HepG2 (cell line): ENCODE measurements at regions not wholly inside any gene's neighbourhood (a gene's known extent, or its start where the extent isn't known, plus 50 kb on each side); places are given as distances from the start of the nearest gene placed in this dataset.

Source experiments
- ATAC-seq: fragments of 200-7000 bp; cut with Tn5 transposase; 3 replicates; pipeline ENCODE4 v1.9.1; 2020; ENCODE audit warnings: mild to moderate bottlenecking, moderate library complexity
- BruUV-seq: library from RNA; stranded (reverse); fragments of 400-500 nt; replicated peaks from 2 replicates; lab custom pipeline; 2021; lab: Mats Ljungman, UMichigan
- CTCF ChIA-PET: fragments of 300-600 bp; formaldehyde crosslinking; extraction: SDS; loops from one replicate; lab custom pipeline; 2021; ENCODE audit warnings: low total read pairs, inconsistent platforms, low intra/inter-chr PET ratio; lab: Yijun Ruan, JAX
- POLR2A ChIA-PET: fragments of 350-600 bp; sonication (Branson Sonifier 250); formaldehyde crosslinking; loops from one replicate; lab custom pipeline; 2020; ENCODE audit warnings: antibody characterized with exemption, inconsistent platforms; lab: Yijun Ruan, JAX
- DNase-seq: peaks from one replicate; pipeline ENCODE4 v3.0.0-alpha.2; 2015; ENCODE audit warnings: low spot score
- FAIRE-seq: peaks from 3 replicates; lab custom pipeline; 2011; peaks lifted over from hg19 to GRCh38; lab: Jason Lieb, UNC
- H2AFZ ChIP-seq: one replicate; pipeline ENCODE4 v1.6.1; 2011; ENCODE audit warnings: low read length, inconsistent platforms
- H3K27ac ChIP-seq: fragments of 300-600 bp; 3 replicates; pipeline ENCODE4 v1.8.0; 2011; ENCODE audit warnings: mixed run types, mild to moderate bottlenecking, mixed read lengths, low read length, inconsistent platforms; ENCODE audit not compliant: insufficient read depth; ENCODE audit errors: extremely low read length
- H3K27me3 ChIP-seq, 2 experiments: fragments of 200-600 bp in 1 of 2; 2 replicates in 1 of 2; 3 replicates in 1 of 2; pipeline versions ENCODE4 v1.6.0 to v1.8.0; 2011; ENCODE audit warnings: low read length in 2 of 2, mild to moderate bottlenecking in 2 of 2, moderate library complexity in 2 of 2, inconsistent platforms in 1 of 2; ENCODE audit not compliant: insufficient read depth in 2 of 2, control insufficient read depth in 1 of 2
- H3K36me3 ChIP-seq, 2 experiments: fragments of 200-600 bp in 1 of 2; replicated peaks in 1 of 2; 2 replicates in 1 of 2; 3 replicates in 1 of 2; pipeline versions ENCODE4 v1.5.1 to v1.8.0; 2011; ENCODE audit warnings: low read length in 2 of 2, inconsistent platforms in 1 of 2; ENCODE audit not compliant: insufficient read depth in 2 of 2, control insufficient read depth in 1 of 2
- H3K4me1 ChIP-seq: 2 replicates; pipeline ENCODE4 v1.5.1; 2012; ENCODE audit warnings: low read length, inconsistent platforms; ENCODE audit not compliant: insufficient read depth
- H3K4me2 ChIP-seq: 2 replicates; pipeline ENCODE4 v1.6.0; 2011; ENCODE audit warnings: low read depth, low read length, inconsistent platforms
- H3K4me3 ChIP-seq, 3 experiments: fragments of 200-600 bp in 1 of 3; sonication (generic), shearing (Covaris generic) in 1 of 3; replicated peaks in 1 of 3; 2 replicates each; pipeline ENCODE4 v1.5.1; 2011 to 2016; ENCODE audit warnings: low read length in 3 of 3, inconsistent platforms in 2 of 3, low read depth in 2 of 3, mild to moderate bottlenecking in 2 of 3, control low read depth in 1 of 3, mixed read lengths in 1 of 3; ENCODE audit not compliant: insufficient read depth in 1 of 3
- H3K79me2 ChIP-seq: one replicate; pipeline ENCODE4 v1.6.1; 2011; ENCODE audit warnings: low read length, inconsistent platforms; ENCODE audit not compliant: insufficient read depth
- H3K9ac ChIP-seq: 2 replicates; pipeline ENCODE4 v1.6.0; 2011; ENCODE audit warnings: mild to moderate bottlenecking, low read depth, low read length, inconsistent platforms; ENCODE audit not compliant: insufficient read depth
- H3K9me3 ChIP-seq: 2 replicates; pipeline ENCODE4 v1.5.1; 2012; ENCODE audit warnings: mild to moderate bottlenecking, low read length
- H4K20me1 ChIP-seq: 2 replicates; pipeline ENCODE4 v1.6.0; 2011; ENCODE audit warnings: inconsistent platforms, mild to moderate bottlenecking, low read length, moderate library complexity; ENCODE audit not compliant: insufficient read depth
- ATF7 ChIP-seq, 2 experiments: fragments of 450-650 bp in 1 of 2; sonication (generic) in 1 of 2; formaldehyde crosslinking in 1 of 2; IDR thresholded peaks; 2 replicates each; pipeline versions ENCODE4 v1.4.0 to v1.6.1; 2016 to 2020; ENCODE audit warnings: antibody characterized with exemption in 1 of 2, mild to moderate bottlenecking in 1 of 2, missing genetic modification reagents in 1 of 2
- CCDC6 ChIP-seq: sonication (generic); formaldehyde crosslinking; IDR thresholded peaks from 2 replicates; pipeline ENCODE4 v1.8.1; 2022; ENCODE audit warnings: mild to moderate bottlenecking, missing genetic modification reagents, moderate library complexity
- CREB1 ChIP-seq, 2 experiments: fragments of 450-650 bp in 1 of 2; IDR thresholded peaks; 2 replicates each; pipeline ENCODE4 v1.6.1; 2016 to 2017; ENCODE audit warnings: control low read depth in 1 of 2, mild to moderate bottlenecking in 1 of 2, missing compliant biosample characterization in 1 of 2, missing genetic modification characterization in 1 of 2
- MAFF ChIP-seq: IDR thresholded peaks from 2 replicates; pipeline ENCODE4 v1.6.1; 2011; ENCODE audit warnings: low read depth, low read length, improper control_type of control experiment
- MAFK ChIP-seq, 2 experiments: IDR thresholded peaks in 1 of 2; conservative IDR thresholded peaks in 1 of 2; 2 replicates each; pipeline ENCODE4 v1.6.1; 2011; ENCODE audit warnings: improper control_type of control experiment in 2 of 2, low read length in 2 of 2
- MTF1 ChIP-seq: sonication (generic); formaldehyde crosslinking; IDR thresholded peaks from 2 replicates; pipeline ENCODE4 v1.5.0; 2020; ENCODE audit warnings: missing genetic modification reagents
- MTF2 ChIP-seq: sonication (generic); formaldehyde crosslinking; IDR thresholded peaks from 2 replicates; pipeline ENCODE4 v1.5.0; 2020; ENCODE audit warnings: missing genetic modification reagents, borderline replicate concordance
- ZHX1 ChIP-seq: sonication (generic); formaldehyde crosslinking; IDR thresholded peaks from 2 replicates; pipeline ENCODE4 v1.8.1; 2022; ENCODE audit warnings: low read depth, mild to moderate bottlenecking, missing genetic modification reagents
- ZNF660 ChIP-seq: sonication (generic); formaldehyde crosslinking; IDR thresholded peaks from 2 replicates; pipeline ENCODE4 v1.5.1; 2020; ENCODE audit warnings: mild to moderate bottlenecking, low read depth, missing genetic modification reagents, borderline replicate concordance
- ZNF772 ChIP-seq: sonication (generic); formaldehyde crosslinking; IDR thresholded peaks from 2 replicates; pipeline ENCODE4 v1.5.0; 2020; ENCODE audit warnings: mild to moderate bottlenecking, missing genetic modification reagents
- ZNF781 ChIP-seq: sonication (generic); formaldehyde crosslinking; IDR thresholded peaks from 2 replicates; pipeline ENCODE4 v1.5.1; 2020; ENCODE audit warnings: borderline replicate concordance, mild to moderate bottlenecking, missing genetic modification reagents; ENCODE audit errors: not compliant biosample characterization
- ZNF83 ChIP-seq: sonication (generic); formaldehyde crosslinking; IDR thresholded peaks from 2 replicates; pipeline ENCODE4 v1.4.0; 2020; ENCODE audit warnings: missing genetic modification reagents, mild to moderate bottlenecking, borderline replicate concordance
- WGBS: methylation state at CpG from one replicate; pipeline ENCODE4 v1.1.6; 2017; ENCODE audit warnings: low lambda C conversion rate; 5-methylcytosine and 5-hydroxymethylcytosine counted together
- in situ Hi-C: cut with HindIII; loops from 2 replicates; pipeline ENCODE4 v1.10.0; 2017; ENCODE audit warnings: low pct_unique_long_range_greater_than_20kb; ENCODE audit not compliant: extremely low pct_ligation_motif_present
- intact Hi-C: fragments of 100-400 bp; cut with micrococcal nuclease; formaldehyde crosslinking; loops from one replicate; pipeline ENCODE4 v1.10.0; 2022; ENCODE audit not compliant: unreplicated experiment
- TF ChIP-seq, protein P1 (sequence below): sonication (generic); formaldehyde crosslinking; IDR thresholded peaks from 2 replicates; pipeline ENCODE4 v1.9.0; 2022; ENCODE audit warnings: missing genetic modification reagents, mild to moderate bottlenecking, borderline replicate concordance

GRCh38 chr14:35961697-35962274 lies 135.6 kb downstream of the BRMS1L start:
- no peak overlapping the region for H3K27ac ChIP-seq
- H3K4me1 ChIP-seq, result no peaks in the 10 kb centered on the region
- H4K20me1 ChIP-seq, result no peaks in the 10 kb centered on the region
- FAIRE-seq (no peak), DNase-seq (no peak), ATAC-seq (no peak)
- no peak overlapping the region for H3K9ac ChIP-seq
- intact Hi-C loops, result loop anchor here (5.0 kb wide), 2 partner anchors 411 to 596 kb away; no protein-coding TSS in a partner anchor
- H3K4me2 ChIP-seq, result no peak overlapping the region
- H3K79me2 ChIP-seq, result no peaks in the 10 kb centered on the region
- peaks cover 0 to 3% of the 10 kb centered on the region in 2 experiments; a peak in 1 of 5 replicates for H3K27me3 ChIP-seq
- H3K36me3 ChIP-seq, result no peaks in the 10 kb centered on the region
- H3K4me3 ChIP-seq, result no peak overlapping the region
- no peaks in the 10 kb centered on the region for H3K9me3 ChIP-seq
- no TSS peak for BruUV-seq
- POLR2A ChIA-PET, result no interaction called here
- WGBS, result 1% methylated on average over 3 of the region's 3 CpGs
- in situ Hi-C loops, result no loop called here
- CTCF ChIA-PET, result no interaction called here
- TF ChIP-seq MAFF (peak; percentile 91), CREB1 (IDR thresholded peaks at IDR 0.05) (peak; percentile 65), CREB1 (CRISPR knock-in tag; IDR thresholded peaks at IDR 0.05) (no peak), ZNF772 (CRISPR knock-in tag) (no peak), CCDC6 (CRISPR knock-in tag) (no peak), ZNF781 (CRISPR knock-in tag) (no peak), ZNF660 (CRISPR knock-in tag) (no peak), ATF7 (IDR thresholded peaks at IDR 0.05) (peak; percentile 92), ATF7 (CRISPR knock-in tag; IDR thresholded peaks at IDR 0.05) (no peak), MTF2 (no peak), MAFK (conservative IDR thresholded peaks at IDR 0.05 in 1 of 2, IDR thresholded peaks at IDR 0.05 in 1 of 2; ENCODE audit: low read length in 2 of 2) (peak; percentile 96 to 97), ZHX1 (CRISPR knock-in tag) (no peak), MTF1 (CRISPR knock-in tag) (no peak), ZNF83 (CRISPR knock-in tag) (no peak)
- TF ChIP-seq, protein P1, sequence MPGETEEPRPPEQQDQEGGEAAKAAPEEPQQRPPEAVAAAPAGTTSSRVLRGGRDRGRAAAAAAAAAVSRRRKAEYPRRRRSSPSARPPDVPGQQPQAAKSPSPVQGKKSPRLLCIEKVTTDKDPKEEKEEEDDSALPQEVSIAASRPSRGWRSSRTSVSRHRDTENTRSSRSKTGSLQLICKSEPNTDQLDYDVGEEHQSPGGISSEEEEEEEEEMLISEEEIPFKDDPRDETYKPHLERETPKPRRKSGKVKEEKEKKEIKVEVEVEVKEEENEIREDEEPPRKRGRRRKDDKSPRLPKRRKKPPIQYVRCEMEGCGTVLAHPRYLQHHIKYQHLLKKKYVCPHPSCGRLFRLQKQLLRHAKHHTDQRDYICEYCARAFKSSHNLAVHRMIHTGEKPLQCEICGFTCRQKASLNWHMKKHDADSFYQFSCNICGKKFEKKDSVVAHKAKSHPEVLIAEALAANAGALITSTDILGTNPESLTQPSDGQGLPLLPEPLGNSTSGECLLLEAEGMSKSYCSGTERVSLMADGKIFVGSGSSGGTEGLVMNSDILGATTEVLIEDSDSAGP (CRISPR knock-in tag), result no peak
- no peak overlapping the region for H2AFZ ChIP-seq
